Liver (tissue), 8 donors: ENCODE measurements at regions not wholly inside any gene's neighbourhood (a gene's known extent, or its start where the extent isn't known, plus 50 kb on each side); places are given as distances from the start of the nearest gene placed in this dataset.

Source experiments
- DNase-seq: peaks from one replicate; pipeline ENCODE4 v3.0.0-alpha.2; 2017; ENCODE audit warnings: low spot score
- H3K27ac ChIP-seq, 2 donors: one replicate each; pipeline ENCODE4 v1.7.0; 2013; ENCODE audit warnings: inconsistent platforms in 2 of 2, low read length in 2 of 2, control low read depth in 1 of 2, low read depth in 1 of 2, mild to moderate bottlenecking in 1 of 2
- H3K27me3 ChIP-seq, 4 donors: one replicate each; pipeline versions ENCODE4 v1.6.1 to v1.7.0; 2013; ENCODE audit warnings: low read length in 3 of 4, inconsistent platforms in 1 of 4, mild to moderate bottlenecking in 1 of 4, moderate library complexity in 1 of 4; ENCODE audit not compliant: control insufficient read depth in 4 of 4, insufficient read depth in 4 of 4
- H3K36me3 ChIP-seq, 4 donors: one replicate each; pipeline versions ENCODE4 v1.6.1 to v1.7.0; 2013; ENCODE audit warnings: low read length in 3 of 4, mild to moderate bottlenecking in 3 of 4, low read depth in 1 of 4, moderate library complexity in 1 of 4; ENCODE audit not compliant: control insufficient read depth in 4 of 4, insufficient read depth in 3 of 4
- H3K4me1 ChIP-seq, 4 donors: one replicate each; pipeline versions ENCODE4 v1.6.1 to v1.7.0; 2013; ENCODE audit warnings: low read length in 3 of 4, mild to moderate bottlenecking in 3 of 4, moderate library complexity in 1 of 4; ENCODE audit not compliant: control insufficient read depth in 4 of 4, insufficient read depth in 4 of 4
- H3K4me3 ChIP-seq, 3 donors: one replicate each; pipeline versions ENCODE4 v1.6.1 to v1.7.0; 2013; ENCODE audit warnings: low read length in 3 of 3, control low read depth in 1 of 3, low read depth in 1 of 3, mild to moderate bottlenecking in 1 of 3
- H3K9ac ChIP-seq, 2 donors: one replicate each; pipeline ENCODE4 v1.7.0; 2013; ENCODE audit warnings: low read length in 2 of 2, mild to moderate bottlenecking in 2 of 2, moderate library complexity in 2 of 2, control low read depth in 1 of 2, low read depth in 1 of 2
- H3K9me3 ChIP-seq, 4 donors: one replicate each; pipeline versions ENCODE4 v1.6.1 to v1.7.0; 2013; ENCODE audit warnings: low read length in 3 of 4; ENCODE audit not compliant: control insufficient read depth in 4 of 4
- CTCF ChIP-seq: fragments of 150-350 bp; IDR thresholded peaks from 2 replicates; pipeline ENCODE4 v1.5.1; 2017; ENCODE audit warnings: improper control_type of control experiment, low read depth, low read length; ENCODE audit not compliant: missing input control
- EGR1 ChIP-seq, 2 donors: IDR thresholded peaks; 2 replicates each; pipeline ENCODE4 v1.6.1; 2016 to 2018; ENCODE audit warnings: antibody characterized with exemption in 2 of 2, low read depth in 2 of 2
- FOXA1 ChIP-seq: IDR thresholded peaks from 2 replicates; pipeline ENCODE4 v1.6.1; 2016; ENCODE audit warnings: antibody characterized with exemption
- FOXA2 ChIP-seq: IDR thresholded peaks from 2 replicates; pipeline ENCODE4 v1.6.1; 2016; ENCODE audit warnings: antibody characterized with exemption
- GABPA ChIP-seq, 2 donors: IDR thresholded peaks in 1 of 2; conservative IDR thresholded peaks in 1 of 2; 2 replicates each; pipeline ENCODE4 v1.6.1; 2016; ENCODE audit warnings: antibody characterized with exemption in 2 of 2, mild to moderate bottlenecking in 1 of 2, moderate library complexity in 1 of 2
- HNF4A ChIP-seq, 2 donors: conservative IDR thresholded peaks; 2 replicates each; pipeline ENCODE4 v1.6.1; 2016; ENCODE audit warnings: antibody characterized with exemption in 2 of 2, mild to moderate bottlenecking in 2 of 2
- HNF4G ChIP-seq: IDR thresholded peaks from 2 replicates; pipeline ENCODE4 v1.6.1; 2016; ENCODE audit warnings: antibody characterized with exemption
- JUND ChIP-seq, 2 donors: IDR thresholded peaks; 2 replicates each; pipeline ENCODE4 v1.6.1; 2016; ENCODE audit warnings: antibody characterized with exemption in 2 of 2
- NR2F2 ChIP-seq: IDR thresholded peaks from 2 replicates; pipeline ENCODE4 v1.6.1; 2016; ENCODE audit warnings: antibody characterized with exemption
- RAD21 ChIP-seq, 2 donors: IDR thresholded peaks; 2 replicates each; pipeline ENCODE4 v1.6.1; 2016; ENCODE audit warnings: antibody characterized with exemption in 2 of 2, mild to moderate bottlenecking in 2 of 2
- RXRA ChIP-seq, 2 donors: IDR thresholded peaks; 2 replicates each; pipeline ENCODE4 v1.6.1; 2017 to 2018; ENCODE audit warnings: antibody characterized with exemption in 2 of 2, mild to moderate bottlenecking in 1 of 2
- SP1 ChIP-seq: IDR thresholded peaks from 2 replicates; pipeline ENCODE4 v1.6.1; 2018; ENCODE audit warnings: antibody characterized with exemption, mild to moderate bottlenecking
- TAF1 ChIP-seq: conservative IDR thresholded peaks from 2 replicates; pipeline ENCODE4 v1.6.1; 2016; ENCODE audit warnings: antibody characterized with exemption, mild to moderate bottlenecking
- YY1 ChIP-seq: IDR thresholded peaks from 2 replicates; pipeline ENCODE4 v1.6.1; 2016; ENCODE audit warnings: antibody characterized with exemption, mild to moderate bottlenecking
- ZBTB33 ChIP-seq: IDR thresholded peaks from 2 replicates; pipeline ENCODE4 v1.6.1; 2016; ENCODE audit warnings: antibody characterized with exemption
- WGBS: extraction: QIAGEN DNeasy Blood & Tissue Kit; methylation state at CpG from one replicate; pipeline ENCODE4 v1.1.7; 2013; 5-methylcytosine and 5-hydroxymethylcytosine counted together
- TF ChIP-seq, protein P1 (sequence below): IDR thresholded peaks from 2 replicates; pipeline ENCODE4 v1.6.1; 2016; ENCODE audit warnings: antibody characterized with exemption, mild to moderate bottlenecking
- TF ChIP-seq, protein P2 (sequence below): IDR thresholded peaks from 2 replicates; pipeline ENCODE4 v1.6.1; 2016; ENCODE audit warnings: antibody characterized with exemption
- donor health status: healthy.
- donor health status: healthy.
- donor health status: healthy.
- donor health status: healthy.
- donor health status: healthy.

DNA sequence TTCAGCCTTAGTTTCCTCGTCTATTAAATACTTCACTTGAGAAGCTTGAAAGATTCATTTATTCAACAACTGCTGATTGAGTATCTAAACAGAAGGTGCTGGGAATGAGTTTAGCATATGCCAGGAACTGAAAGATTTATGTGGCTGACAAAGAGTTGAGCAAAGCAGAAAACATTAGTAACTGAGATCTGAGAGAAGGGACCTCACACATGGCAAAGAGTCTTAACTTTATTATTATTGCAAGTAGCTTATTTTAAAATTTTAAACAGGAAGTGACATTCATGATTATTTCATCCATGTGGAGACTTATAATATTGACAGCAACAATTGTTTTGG lies 133.6 kb downstream of the CASP12 start:
- TF ChIP-seq HNF4A (conservative IDR thresholded peaks at IDR 0.05) (no peak), NR2F2 (no peak), ZBTB33 (no peak), FOXA2 (no peak), SP1 (no peak), JUND (IDR thresholded peaks at IDR 0.05) (no peak), GABPA (IDR thresholded peaks at IDR 0.05 in 1 of 2, conservative IDR thresholded peaks at IDR 0.05 in 1 of 2) (no peak), EGR1 (IDR thresholded peaks at IDR 0.05; ENCODE audit: low read depth in 2 of 2) (no peak), YY1 (no peak), FOXA1 (no peak), TAF1 (no peak), RAD21 (IDR thresholded peaks at IDR 0.05) (no peak)
- TF ChIP-seq, protein P1, sequence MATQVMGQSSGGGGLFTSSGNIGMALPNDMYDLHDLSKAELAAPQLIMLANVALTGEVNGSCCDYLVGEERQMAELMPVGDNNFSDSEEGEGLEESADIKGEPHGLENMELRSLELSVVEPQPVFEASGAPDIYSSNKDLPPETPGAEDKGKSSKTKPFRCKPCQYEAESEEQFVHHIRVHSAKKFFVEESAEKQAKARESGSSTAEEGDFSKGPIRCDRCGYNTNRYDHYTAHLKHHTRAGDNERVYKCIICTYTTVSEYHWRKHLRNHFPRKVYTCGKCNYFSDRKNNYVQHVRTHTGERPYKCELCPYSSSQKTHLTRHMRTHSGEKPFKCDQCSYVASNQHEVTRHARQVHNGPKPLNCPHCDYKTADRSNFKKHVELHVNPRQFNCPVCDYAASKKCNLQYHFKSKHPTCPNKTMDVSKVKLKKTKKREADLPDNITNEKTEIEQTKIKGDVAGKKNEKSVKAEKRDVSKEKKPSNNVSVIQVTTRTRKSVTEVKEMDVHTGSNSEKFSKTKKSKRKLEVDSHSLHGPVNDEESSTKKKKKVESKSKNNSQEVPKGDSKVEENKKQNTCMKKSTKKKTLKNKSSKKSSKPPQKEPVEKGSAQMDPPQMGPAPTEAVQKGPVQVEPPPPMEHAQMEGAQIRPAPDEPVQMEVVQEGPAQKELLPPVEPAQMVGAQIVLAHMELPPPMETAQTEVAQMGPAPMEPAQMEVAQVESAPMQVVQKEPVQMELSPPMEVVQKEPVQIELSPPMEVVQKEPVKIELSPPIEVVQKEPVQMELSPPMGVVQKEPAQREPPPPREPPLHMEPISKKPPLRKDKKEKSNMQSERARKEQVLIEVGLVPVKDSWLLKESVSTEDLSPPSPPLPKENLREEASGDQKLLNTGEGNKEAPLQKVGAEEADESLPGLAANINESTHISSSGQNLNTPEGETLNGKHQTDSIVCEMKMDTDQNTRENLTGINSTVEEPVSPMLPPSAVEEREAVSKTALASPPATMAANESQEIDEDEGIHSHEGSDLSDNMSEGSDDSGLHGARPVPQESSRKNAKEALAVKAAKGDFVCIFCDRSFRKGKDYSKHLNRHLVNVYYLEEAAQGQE = no peak
- H3K36me3 ChIP-seq = no peaks in the 10 kb centered on the region
- WGBS = 44% methylated on average over 1 of the region's 1 CpG
- no peak overlapping the region for H3K27ac ChIP-seq
- no peak overlapping the region for H3K4me3 ChIP-seq
- no peaks in the 10 kb centered on the region for H3K9me3 ChIP-seq
- no peak for DNase-seq
- H3K4me1 ChIP-seq = no peaks in the 10 kb centered on the region
- no peak overlapping the region for H3K9ac ChIP-seq
- no peaks in the 10 kb centered on the region for H3K27me3 ChIP-seq

- TF ChIP-seq NR2F2 = no peak
- TF ChIP-seq JUND (IDR thresholded peaks at IDR 0.05) = no peak
- TF ChIP-seq EGR1 (IDR thresholded peaks at IDR 0.05; ENCODE audit: low read depth in 2 of 2) = no peak
- TF ChIP-seq, protein P2, sequence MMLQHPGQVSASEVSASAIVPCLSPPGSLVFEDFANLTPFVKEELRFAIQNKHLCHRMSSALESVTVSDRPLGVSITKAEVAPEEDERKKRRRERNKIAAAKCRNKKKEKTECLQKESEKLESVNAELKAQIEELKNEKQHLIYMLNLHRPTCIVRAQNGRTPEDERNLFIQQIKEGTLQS = no peak
- no peak for TF ChIP-seq SP1
- TF ChIP-seq GABPA (IDR thresholded peaks at IDR 0.05 in 1 of 2, conservative IDR thresholded peaks at IDR 0.05 in 1 of 2) = no peak
- TF ChIP-seq RAD21 (IDR thresholded peaks at IDR 0.05) = no peak
- no peak for TF ChIP-seq RXRA (IDR thresholded peaks at IDR 0.05)
- TF ChIP-seq FOXA2 = no peak
- TF ChIP-seq, protein P1 = no peak
- TF ChIP-seq HNF4G = no peak
- TF ChIP-seq CTCF = no peak
- TF ChIP-seq TAF1 = no peak
- TF ChIP-seq YY1 = no peak
- Histone ChIP-seq H3K9me3 (no peaks in the 10 kb centered on the region), H3K27ac (no peak overlapping the region), H3K9ac (no peak overlapping the region), H3K4me3 (no peak overlapping the region), H3K27me3 (no peaks in the 10 kb centered on the region), H3K36me3 (no peaks in the 10 kb centered on the region), H3K4me1 (no peaks in the 10 kb centered on the region)
- no peak for DNase-seq
- 69% methylated on average over 5 of the region's 5 CpGs for WGBS
Observed at GRCh38 chr11:104763930-104764709, 134.1 kb downstream of the CASP12 start.
